ENCODE measurements at regions not wholly inside any gene's neighbourhood (a gene's known extent, or its start where the extent isn't known, plus 50 kb on each side); places are given as distances from the start of the nearest gene placed in this dataset.

DNA sequence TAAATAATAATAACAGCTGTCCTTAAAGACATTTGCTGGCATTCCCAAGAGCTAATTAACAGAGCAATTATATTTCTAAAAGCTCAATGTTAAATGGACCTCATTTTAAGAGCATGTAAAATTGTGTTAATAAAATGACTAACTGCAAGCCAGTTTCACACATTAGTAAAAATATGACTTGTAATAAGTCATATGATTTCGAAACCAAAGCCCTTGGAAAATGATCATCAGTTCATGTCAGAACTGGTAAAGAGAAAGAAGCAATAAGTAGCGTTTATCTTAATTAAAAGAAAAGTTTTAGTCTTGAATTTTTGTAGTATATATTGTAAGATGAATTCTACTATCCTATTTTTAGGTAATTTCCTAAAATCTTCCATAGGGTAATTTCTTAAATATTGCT lies 310.7 kb downstream of the CNTN3 start:
- no peak for DNase-seq
- TF ChIP-seq, protein P1, sequence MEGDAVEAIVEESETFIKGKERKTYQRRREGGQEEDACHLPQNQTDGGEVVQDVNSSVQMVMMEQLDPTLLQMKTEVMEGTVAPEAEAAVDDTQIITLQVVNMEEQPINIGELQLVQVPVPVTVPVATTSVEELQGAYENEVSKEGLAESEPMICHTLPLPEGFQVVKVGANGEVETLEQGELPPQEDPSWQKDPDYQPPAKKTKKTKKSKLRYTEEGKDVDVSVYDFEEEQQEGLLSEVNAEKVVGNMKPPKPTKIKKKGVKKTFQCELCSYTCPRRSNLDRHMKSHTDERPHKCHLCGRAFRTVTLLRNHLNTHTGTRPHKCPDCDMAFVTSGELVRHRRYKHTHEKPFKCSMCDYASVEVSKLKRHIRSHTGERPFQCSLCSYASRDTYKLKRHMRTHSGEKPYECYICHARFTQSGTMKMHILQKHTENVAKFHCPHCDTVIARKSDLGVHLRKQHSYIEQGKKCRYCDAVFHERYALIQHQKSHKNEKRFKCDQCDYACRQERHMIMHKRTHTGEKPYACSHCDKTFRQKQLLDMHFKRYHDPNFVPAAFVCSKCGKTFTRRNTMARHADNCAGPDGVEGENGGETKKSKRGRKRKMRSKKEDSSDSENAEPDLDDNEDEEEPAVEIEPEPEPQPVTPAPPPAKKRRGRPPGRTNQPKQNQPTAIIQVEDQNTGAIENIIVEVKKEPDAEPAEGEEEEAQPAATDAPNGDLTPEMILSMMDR (IDR thresholded peaks at IDR 0.05; ENCODE audit: partially characterized antibody, unreplicated experiment): no peak
- Mint-ChIP-seq H3K27me3 (ENCODE audit: unreplicated experiment) (no peaks in the 10 kb centered on the region), H3K36me3 (ENCODE audit: unreplicated experiment) (no peaks in the 10 kb centered on the region), H3K9me3 (ENCODE audit: unreplicated experiment) (peaks cover 4% of the 10 kb centered on the region), H3K4me3 (ENCODE audit: unreplicated experiment) (no peak overlapping the region), H3K4me1 (ENCODE audit: low read depth, unreplicated experiment) (peaks cover 5% of the 10 kb centered on the region), H3K27ac (ENCODE audit: unreplicated experiment) (no peak overlapping the region)

DNA sequence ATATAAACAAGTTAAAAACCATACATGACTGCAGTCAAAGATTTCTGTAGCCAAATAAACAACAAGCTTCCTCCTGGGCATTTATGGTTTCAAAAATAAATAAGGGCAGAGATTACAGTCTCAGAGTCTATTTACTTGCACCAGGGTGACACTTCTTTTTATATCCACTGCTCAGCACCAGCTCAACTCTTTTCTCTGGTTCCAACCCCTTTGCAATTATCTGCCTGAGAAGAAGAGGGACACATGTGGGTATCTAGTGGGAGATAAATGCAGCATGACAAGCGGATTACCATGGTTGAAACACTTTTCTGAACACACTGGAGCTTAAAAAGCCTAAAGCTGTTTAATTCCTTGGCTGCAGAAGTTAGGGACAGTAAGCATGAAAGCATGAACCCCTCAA lies 311.5 kb downstream of the CNTN3 start:
- Mint-ChIP-seq H3K36me3 (ENCODE audit: unreplicated experiment) (no peaks in the 10 kb centered on the region), H3K27me3 (ENCODE audit: unreplicated experiment) (no peaks in the 10 kb centered on the region), H3K4me3 (ENCODE audit: unreplicated experiment) (no peak overlapping the region), H3K4me1 (ENCODE audit: low read depth, unreplicated experiment) (peaks cover 5% of the 10 kb centered on the region), H3K27ac (ENCODE audit: unreplicated experiment) (no peak overlapping the region), H3K9me3 (ENCODE audit: unreplicated experiment) (peaks cover 4% of the 10 kb centered on the region)
- TF ChIP-seq, protein P1 (IDR thresholded peaks at IDR 0.05; ENCODE audit: partially characterized antibody, unreplicated experiment): no peak
- DNase-seq: no peak

DNA sequence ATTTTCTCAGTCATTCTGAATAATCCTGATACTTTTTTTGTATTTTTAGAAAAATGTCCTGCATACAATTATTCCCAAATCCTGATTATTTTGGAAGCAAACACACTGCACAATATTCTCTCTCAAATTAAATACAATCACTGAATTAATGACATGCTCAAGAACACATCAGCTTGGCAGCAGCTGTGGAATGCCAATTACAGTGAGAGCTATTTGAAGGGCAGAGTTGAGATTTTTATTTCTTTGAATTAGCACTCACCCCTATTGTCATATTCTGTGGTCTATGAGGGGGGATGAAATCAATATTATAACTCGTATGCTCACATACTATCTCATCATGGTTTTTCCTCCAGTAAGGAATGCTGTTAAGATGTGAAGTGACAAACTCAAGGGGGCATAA lies 312.2 kb downstream of the CNTN3 start:
- peaks cover 5% of the 10 kb centered on the region for H3K4me1 Mint-ChIP-seq (ENCODE audit: low read depth, unreplicated experiment)

DNA sequence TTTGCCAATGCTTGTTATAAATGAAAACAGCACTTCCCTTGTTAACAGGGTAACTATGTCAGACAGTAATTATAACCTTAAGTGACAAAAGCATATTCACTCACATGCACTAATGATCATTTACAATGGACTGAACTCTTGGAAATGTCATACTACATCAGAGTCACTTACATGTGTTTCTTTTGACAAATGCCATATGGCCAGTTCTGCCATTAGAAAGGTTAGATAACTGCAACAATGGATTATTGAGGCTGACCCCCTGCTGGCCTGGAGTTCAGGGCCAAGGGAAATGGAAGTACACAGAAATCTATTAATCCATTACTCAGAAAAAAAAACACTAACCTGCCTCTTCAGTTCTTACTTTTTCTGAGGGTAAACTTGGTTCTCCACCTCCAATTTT lies 313.4 kb downstream of the CNTN3 start:
- Mint-ChIP-seq H3K36me3 (ENCODE audit: unreplicated experiment) (no peaks in the 10 kb centered on the region), H3K27me3 (ENCODE audit: unreplicated experiment) (no peaks in the 10 kb centered on the region), H3K4me1 (ENCODE audit: low read depth, unreplicated experiment) (peaks cover 5% of the 10 kb centered on the region), H3K9me3 (ENCODE audit: unreplicated experiment) (peaks cover 4% of the 10 kb centered on the region), H3K27ac (ENCODE audit: unreplicated experiment) (no peak overlapping the region), H3K4me3 (ENCODE audit: unreplicated experiment) (no peak overlapping the region)
- no peak for DNase-seq
- TF ChIP-seq, protein P1 (IDR thresholded peaks at IDR 0.05; ENCODE audit: partially characterized antibody, unreplicated experiment): no peak

More for the DNA sequence above, 312.2 kb downstream of the CNTN3 start:
- DNase-seq: no peak
- no peaks in the 10 kb centered on the region for H3K27me3 Mint-ChIP-seq (ENCODE audit: unreplicated experiment)
- H3K27ac Mint-ChIP-seq (ENCODE audit: unreplicated experiment): no peak overlapping the region
- peaks cover 4% of the 10 kb centered on the region for H3K9me3 Mint-ChIP-seq (ENCODE audit: unreplicated experiment)
- H3K36me3 Mint-ChIP-seq (ENCODE audit: unreplicated experiment): no peaks in the 10 kb centered on the region
- TF ChIP-seq, protein P1 (IDR thresholded peaks at IDR 0.05; ENCODE audit: partially characterized antibody, unreplicated experiment): no peak
- H3K4me3 Mint-ChIP-seq (ENCODE audit: unreplicated experiment): no peak overlapping the region

DNA sequence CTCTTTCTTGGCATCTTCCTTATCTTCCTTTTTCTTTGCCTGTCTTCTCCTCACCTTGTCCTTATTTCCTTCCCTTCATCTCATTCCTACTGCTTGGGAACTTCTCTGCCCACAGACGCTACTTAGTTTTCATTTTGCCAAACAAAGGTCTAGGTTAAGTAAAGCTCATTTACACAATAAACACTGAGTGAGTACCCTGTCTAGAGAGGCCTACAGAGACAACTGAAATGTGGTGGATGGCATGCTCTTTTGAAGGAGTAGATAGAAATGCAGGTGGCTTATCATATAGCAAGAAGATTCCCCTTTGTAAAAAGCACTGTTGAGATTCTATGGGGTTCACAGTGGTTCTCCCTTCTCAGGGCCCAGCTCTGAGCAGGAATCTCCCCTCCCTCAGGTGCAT lies 319.0 kb downstream of the CNTN3 start:
- no peaks in the 10 kb centered on the region for H3K36me3 Mint-ChIP-seq (ENCODE audit: unreplicated experiment)
- TF ChIP-seq, protein P1 (IDR thresholded peaks at IDR 0.05; ENCODE audit: partially characterized antibody, unreplicated experiment): no peak
- no peak overlapping the region for H3K4me3 Mint-ChIP-seq (ENCODE audit: unreplicated experiment)
- H3K27me3 Mint-ChIP-seq (ENCODE audit: unreplicated experiment): no peaks in the 10 kb centered on the region
- no peaks in the 10 kb centered on the region for H3K9me3 Mint-ChIP-seq (ENCODE audit: unreplicated experiment)
- H3K27ac Mint-ChIP-seq (ENCODE audit: unreplicated experiment): no peak overlapping the region
- no peak for DNase-seq
- H3K4me1 Mint-ChIP-seq (ENCODE audit: low read depth, unreplicated experiment): no peaks in the 10 kb centered on the region
